ENCODE measurements at regions not wholly inside any gene's neighbourhood (a gene's known extent, or its start where the extent isn't known, plus 50 kb on each side); places are given as distances from the start of the nearest gene placed in this dataset.

- no peak for TF ChIP-seq POLR2A (IDR thresholded peaks at IDR 0.05)
- TF ChIP-seq CTCF (IDR thresholded peaks at IDR 0.05) = no peak
- no peak for TF ChIP-seq POLR2AphosphoS5 (IDR thresholded peaks at IDR 0.05)
- H3K9me3 ChIP-seq = no peaks in the 10 kb centered on the region
- H3K27ac ChIP-seq = no peak overlapping the region
These were observed 53.5 kb upstream of the APCDD1L start for GRCh38 chr20:58568483-58569240.

GRCh38 chr20:58568126-58568482 is 52.9 kb upstream of the APCDD1L start:
- intact Hi-C loops (cut with DNase I; ENCODE audit: low total_unique reads) = no loop called here
- Histone ChIP-seq H3K36me3 (no peaks in the 10 kb centered on the region), H3K9me3 (no peaks in the 10 kb centered on the region), H3K27ac (no peak overlapping the region), H3K27me3 (no peaks in the 10 kb centered on the region), H3K4me1 (no peaks in the 10 kb centered on the region), H3K4me3 (no peak overlapping the region)
- TF ChIP-seq CTCF (IDR thresholded peaks at IDR 0.05) = no peak
- DNase-seq (ENCODE audit: low spot score in 2 of 2) = no peak

More at GRCh38 chr20:58568483-58569240, 53.5 kb upstream of the APCDD1L start:
- no peaks in the 10 kb centered on the region for H3K27me3 ChIP-seq
- H3K36me3 ChIP-seq = no peaks in the 10 kb centered on the region
- H3K4me3 ChIP-seq = no peak overlapping the region
- H3K4me1 ChIP-seq = no peaks in the 10 kb centered on the region
- DNase-seq (ENCODE audit: low spot score in 2 of 2) = no peak
- intact Hi-C loops (cut with DNase I; ENCODE audit: low total_unique reads) = no loop called here

GRCh38 chr20:58567437-58567836 is 52.2 kb upstream of the APCDD1L start:
- Histone ChIP-seq H3K36me3 (no peaks in the 10 kb centered on the region), H3K27ac (no peak overlapping the region), H3K9me3 (no peaks in the 10 kb centered on the region), H3K27me3 (no peaks in the 10 kb centered on the region), H3K4me1 (no peaks in the 10 kb centered on the region), H3K4me3 (no peak overlapping the region)
- no peak for TF ChIP-seq POLR2A (IDR thresholded peaks at IDR 0.05)
- TF ChIP-seq POLR2AphosphoS5 (IDR thresholded peaks at IDR 0.05) = no peak
- no peak for TF ChIP-seq CTCF (IDR thresholded peaks at IDR 0.05)
- DNase-seq (ENCODE audit: low spot score in 2 of 2) = no peak
- intact Hi-C loops (cut with DNase I; ENCODE audit: low total_unique reads) = no loop called here

- Histone ChIP-seq H3K4me3 (no peak overlapping the region), H3K36me3 (no peaks in the 10 kb centered on the region), H3K27ac (no peak overlapping the region), H3K4me1 (no peaks in the 10 kb centered on the region), H3K9me3 (no peaks in the 10 kb centered on the region), H3K27me3 (no peaks in the 10 kb centered on the region)
- intact Hi-C loops (cut with DNase I; ENCODE audit: low total_unique reads) = no loop called here
- TF ChIP-seq POLR2AphosphoS5 (IDR thresholded peaks at IDR 0.05) (no peak), CTCF (IDR thresholded peaks at IDR 0.05) (no peak), POLR2A (IDR thresholded peaks at IDR 0.05) (no peak)
- DNase-seq (ENCODE audit: low spot score in 2 of 2) = no peak
These were observed 51.8 kb upstream of the APCDD1L start for GRCh38 chr20:58566981-58567380.

GRCh38 chr20:58565461-58566175 is 50.4 kb upstream of the APCDD1L start:
- Histone ChIP-seq H3K4me1 (no peaks in the 10 kb centered on the region), H3K27ac (no peak overlapping the region), H3K9me3 (no peaks in the 10 kb centered on the region), H3K27me3 (no peaks in the 10 kb centered on the region), H3K4me3 (no peak overlapping the region), H3K36me3 (no peaks in the 10 kb centered on the region)
- intact Hi-C loops (cut with DNase I; ENCODE audit: low total_unique reads) = no loop called here
- no peak for TF ChIP-seq POLR2A (IDR thresholded peaks at IDR 0.05)
- no peak for TF ChIP-seq CTCF (IDR thresholded peaks at IDR 0.05)
- TF ChIP-seq POLR2AphosphoS5 (IDR thresholded peaks at IDR 0.05) = no peak
- no peak for DNase-seq (ENCODE audit: low spot score in 2 of 2)
